RPMI7951 (cell line): ENCODE measurements at regions not wholly inside any gene's neighbourhood (a gene's known extent, or its start where the extent isn't known, plus 50 kb on each side); places are given as distances from the start of the nearest gene placed in this dataset.
A peak's percentile ranks its signal among the peaks of the same experiment; 100 is the strongest.

Experiments
- DNase-seq: peaks from one replicate; pipeline ENCODE4 v3.0.0-alpha.2; 2012; ENCODE audit warnings: low read depth

- no peak for DNase-seq
Measured at GRCh38 chr12:75564398-75564797, 53.0 kb upstream of the KRR1 start.

- DNase-seq = no peak
Measured at GRCh38 chr12:75563351-75563750, 51.9 kb upstream of the KRR1 start.

- DNase-seq = peak; percentile 44
Measured at GRCh38 chr12:75561921-75562320, 50.5 kb upstream of the KRR1 start.
